Panc1 (cell line): ENCODE measurements at regions not wholly inside any gene's neighbourhood (a gene's known extent, or its start where the extent isn't known, plus 50 kb on each side); places are given as distances from the start of the nearest gene placed in this dataset.

Experiments
- ATAC-seq: fragments of 200-7000 bp; cut with Tn5 transposase; 2 replicates; pipeline ENCODE4 v1.9.1; 2020; ENCODE audit warnings: mild to moderate bottlenecking, moderate library complexity
- BruUV-seq: library from RNA; stranded (reverse); fragments of 400-500 nt; replicated peaks from 2 replicates; lab custom pipeline; 2021; lab: Mats Ljungman, UMichigan
- CTCF ChIA-PET: fragments of 300-600 bp; sonication (Branson Sonifier 250); formaldehyde crosslinking; loops from one replicate; lab custom pipeline; 2022; ENCODE audit warnings: antibody characterized with exemption; lab: Charles Lee
- POLR2A ChIA-PET: fragments of 300-600 bp; sonication (Branson Sonifier 250); formaldehyde crosslinking; loops from one replicate; lab custom pipeline; 2022; ENCODE audit warnings: antibody characterized with exemption; lab: Charles Lee
- DNase-seq: peaks from one replicate; pipeline ENCODE4 v3.0.0-alpha.2; 2010; ENCODE audit warnings: low read depth, low spot score
- H3K27ac ChIP-seq: 2 replicates; pipeline ENCODE4 v1.5.1; 2011; ENCODE audit warnings: mild to moderate bottlenecking, low read length, inconsistent platforms
- H3K27me3 ChIP-seq: fragments of 200-500 bp; sonication (Bioruptor generic); 2 replicates; pipeline ENCODE4 v1.6.0; 2014; ENCODE audit warnings: low read length, inconsistent platforms; ENCODE audit not compliant: control insufficient read depth, insufficient read depth
- H3K36me3 ChIP-seq: fragments of 200-500 bp; sonication (Bioruptor generic); 2 replicates; pipeline ENCODE4 v1.5.1; 2014; ENCODE audit warnings: inconsistent platforms, mild to moderate bottlenecking, low read length, moderate library complexity; ENCODE audit not compliant: control insufficient read depth, insufficient read depth
- H3K4me1 ChIP-seq: 2 replicates; pipeline ENCODE4 v1.5.1; 2011; ENCODE audit warnings: inconsistent platforms, mild to moderate bottlenecking, low read length, moderate library complexity; ENCODE audit not compliant: control insufficient read depth, insufficient read depth
- H3K4me3 ChIP-seq, 2 experiments: 2 replicates each; pipeline ENCODE4 v1.5.1; 2011 to 2012; ENCODE audit warnings: low read depth in 2 of 2, low read length in 2 of 2, mild to moderate bottlenecking in 2 of 2, inconsistent platforms in 1 of 2, moderate library complexity in 1 of 2
- H3K9me3 ChIP-seq: fragments of 200-500 bp; sonication (Bioruptor generic); 2 replicates; pipeline ENCODE4 v1.5.1; 2014; ENCODE audit warnings: low read depth, mild to moderate bottlenecking, inconsistent platforms, low read length, moderate library complexity; ENCODE audit not compliant: control insufficient read depth, insufficient read depth
- POLR2AphosphoS5 ChIP-seq: IDR thresholded peaks from 2 replicates; pipeline ENCODE4 v1.6.1; 2012; ENCODE audit warnings: mild to moderate bottlenecking, low read depth, low read length, moderate library complexity
- SIN3A ChIP-seq: IDR thresholded peaks from 2 replicates; pipeline ENCODE4 v1.6.1; 2012; ENCODE audit warnings: low read depth, mild to moderate bottlenecking, low read length, moderate library complexity, borderline replicate concordance; ENCODE audit not compliant: insufficient read depth
- TCF7L2 ChIP-seq: IDR thresholded peaks from 2 replicates; pipeline ENCODE4 v1.6.1; 2011; ENCODE audit warnings: mild to moderate bottlenecking, low read depth, low read length, inconsistent platforms
- in situ Hi-C: cut with HindIII; loops from 2 replicates; pipeline ENCODE4 v1.10.0; 2016; ENCODE audit warnings: low sequenced_read_pairs, low pct_unique_long_range_greater_than_20kb
- intact Hi-C: fragments of 100-400 bp; cut with micrococcal nuclease; formaldehyde crosslinking; loops from one replicate; pipeline ENCODE4 v1.10.0; 2022; ENCODE audit not compliant: unreplicated experiment
- TF ChIP-seq, protein P1 (sequence below): fragments of 450-650 bp; IDR thresholded peaks from 2 replicates; pipeline ENCODE4 v1.5.1; 2017; ENCODE audit warnings: mild to moderate bottlenecking
- TF ChIP-seq, protein P2 (sequence below), 2 experiments: IDR thresholded peaks; 2 replicates each; pipeline ENCODE4 v1.6.1; 2011 to 2012; ENCODE audit warnings: low read depth in 2 of 2, control low read depth in 1 of 2, low read length in 1 of 2, mild to moderate bottlenecking in 1 of 2, moderate library complexity in 1 of 2; ENCODE audit not compliant: insufficient read depth in 1 of 2

DNA sequence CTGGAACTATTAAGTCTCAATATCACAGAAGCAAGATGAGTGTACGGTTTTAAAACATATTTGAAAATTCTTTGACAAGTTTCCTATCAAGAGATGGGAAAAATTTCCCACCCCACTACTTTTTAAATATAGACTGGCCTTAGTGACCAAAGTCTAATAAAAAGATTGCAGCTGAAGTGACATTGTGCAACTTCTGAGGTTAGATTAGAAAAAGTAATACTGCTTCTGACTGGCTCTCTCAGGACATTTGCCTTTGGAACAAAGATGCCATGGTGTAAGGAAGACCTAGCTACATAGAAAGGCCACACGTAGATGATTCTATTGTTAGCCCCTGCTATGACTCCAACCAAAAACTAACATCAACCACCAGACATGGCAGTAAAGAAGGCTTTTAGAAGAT, 138.7 kb upstream of the FAM47C start:
- ChIA-PET POLR2A (no interaction called here), CTCF (no interaction called here)
- H3K9me3 ChIP-seq = no peaks in the 10 kb centered on the region
- intact Hi-C loops = loop anchor here (10.0 kb wide), 1 partner anchor 975 kb away; no protein-coding TSS in a partner anchor
- no peaks in the 10 kb centered on the region for H3K4me1 ChIP-seq
- TF ChIP-seq, protein P1, sequence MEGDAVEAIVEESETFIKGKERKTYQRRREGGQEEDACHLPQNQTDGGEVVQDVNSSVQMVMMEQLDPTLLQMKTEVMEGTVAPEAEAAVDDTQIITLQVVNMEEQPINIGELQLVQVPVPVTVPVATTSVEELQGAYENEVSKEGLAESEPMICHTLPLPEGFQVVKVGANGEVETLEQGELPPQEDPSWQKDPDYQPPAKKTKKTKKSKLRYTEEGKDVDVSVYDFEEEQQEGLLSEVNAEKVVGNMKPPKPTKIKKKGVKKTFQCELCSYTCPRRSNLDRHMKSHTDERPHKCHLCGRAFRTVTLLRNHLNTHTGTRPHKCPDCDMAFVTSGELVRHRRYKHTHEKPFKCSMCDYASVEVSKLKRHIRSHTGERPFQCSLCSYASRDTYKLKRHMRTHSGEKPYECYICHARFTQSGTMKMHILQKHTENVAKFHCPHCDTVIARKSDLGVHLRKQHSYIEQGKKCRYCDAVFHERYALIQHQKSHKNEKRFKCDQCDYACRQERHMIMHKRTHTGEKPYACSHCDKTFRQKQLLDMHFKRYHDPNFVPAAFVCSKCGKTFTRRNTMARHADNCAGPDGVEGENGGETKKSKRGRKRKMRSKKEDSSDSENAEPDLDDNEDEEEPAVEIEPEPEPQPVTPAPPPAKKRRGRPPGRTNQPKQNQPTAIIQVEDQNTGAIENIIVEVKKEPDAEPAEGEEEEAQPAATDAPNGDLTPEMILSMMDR = no peak
- no peak for TF ChIP-seq POLR2AphosphoS5
- TF ChIP-seq, protein P2, sequence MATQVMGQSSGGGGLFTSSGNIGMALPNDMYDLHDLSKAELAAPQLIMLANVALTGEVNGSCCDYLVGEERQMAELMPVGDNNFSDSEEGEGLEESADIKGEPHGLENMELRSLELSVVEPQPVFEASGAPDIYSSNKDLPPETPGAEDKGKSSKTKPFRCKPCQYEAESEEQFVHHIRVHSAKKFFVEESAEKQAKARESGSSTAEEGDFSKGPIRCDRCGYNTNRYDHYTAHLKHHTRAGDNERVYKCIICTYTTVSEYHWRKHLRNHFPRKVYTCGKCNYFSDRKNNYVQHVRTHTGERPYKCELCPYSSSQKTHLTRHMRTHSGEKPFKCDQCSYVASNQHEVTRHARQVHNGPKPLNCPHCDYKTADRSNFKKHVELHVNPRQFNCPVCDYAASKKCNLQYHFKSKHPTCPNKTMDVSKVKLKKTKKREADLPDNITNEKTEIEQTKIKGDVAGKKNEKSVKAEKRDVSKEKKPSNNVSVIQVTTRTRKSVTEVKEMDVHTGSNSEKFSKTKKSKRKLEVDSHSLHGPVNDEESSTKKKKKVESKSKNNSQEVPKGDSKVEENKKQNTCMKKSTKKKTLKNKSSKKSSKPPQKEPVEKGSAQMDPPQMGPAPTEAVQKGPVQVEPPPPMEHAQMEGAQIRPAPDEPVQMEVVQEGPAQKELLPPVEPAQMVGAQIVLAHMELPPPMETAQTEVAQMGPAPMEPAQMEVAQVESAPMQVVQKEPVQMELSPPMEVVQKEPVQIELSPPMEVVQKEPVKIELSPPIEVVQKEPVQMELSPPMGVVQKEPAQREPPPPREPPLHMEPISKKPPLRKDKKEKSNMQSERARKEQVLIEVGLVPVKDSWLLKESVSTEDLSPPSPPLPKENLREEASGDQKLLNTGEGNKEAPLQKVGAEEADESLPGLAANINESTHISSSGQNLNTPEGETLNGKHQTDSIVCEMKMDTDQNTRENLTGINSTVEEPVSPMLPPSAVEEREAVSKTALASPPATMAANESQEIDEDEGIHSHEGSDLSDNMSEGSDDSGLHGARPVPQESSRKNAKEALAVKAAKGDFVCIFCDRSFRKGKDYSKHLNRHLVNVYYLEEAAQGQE (IDR thresholded peaks at IDR 0.05; ENCODE audit: insufficient read depth in 1 of 2, low read depth in 2 of 2, low read length in 1 of 2) = no peak
- TF ChIP-seq SIN3A = no peak
- no peak for TF ChIP-seq TCF7L2
- no TSS peak for BruUV-seq
- H3K27me3 ChIP-seq = no peaks in the 10 kb centered on the region
- ATAC-seq = no peak
- no peak for DNase-seq
- H3K27ac ChIP-seq = no peak overlapping the region
- no peaks in the 10 kb centered on the region for H3K36me3 ChIP-seq
- in situ Hi-C loops = no loop called here
- H3K4me3 ChIP-seq = no peak overlapping the region

DNA sequence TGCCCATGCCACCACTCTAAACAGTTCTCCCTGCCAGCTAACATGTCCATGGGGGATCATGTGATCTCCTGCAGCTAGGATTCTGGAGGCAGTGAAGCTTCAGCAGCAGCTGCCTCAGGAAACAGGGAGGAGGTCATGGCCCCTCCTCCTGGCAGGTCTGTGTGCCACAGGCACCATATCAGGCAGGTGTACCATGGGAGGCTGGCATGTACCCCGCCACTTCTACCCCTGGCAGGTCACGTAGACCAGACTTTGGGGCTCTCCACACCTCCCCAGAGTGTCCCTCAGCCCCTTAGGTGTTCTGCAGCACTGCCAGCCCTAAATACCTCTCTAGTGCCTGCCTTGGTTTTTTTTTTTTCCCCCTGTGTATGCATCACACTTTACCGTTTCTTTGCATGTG, 110.5 kb upstream of the FAM47C start:
- TF ChIP-seq, protein P1 = no peak
- TF ChIP-seq, protein P2 (IDR thresholded peaks at IDR 0.05; ENCODE audit: insufficient read depth in 1 of 2, low read depth in 2 of 2, low read length in 1 of 2) = no peak
- TF ChIP-seq SIN3A (no peak), TCF7L2 (no peak), POLR2AphosphoS5 (no peak)
- in situ Hi-C loops = no loop called here
- ATAC-seq (no peak), DNase-seq (no peak)
- Histone ChIP-seq H3K27me3 (no peaks in the 10 kb centered on the region), H3K27ac (no peak overlapping the region), H3K4me1 (no peaks in the 10 kb centered on the region), H3K9me3 (no peaks in the 10 kb centered on the region), H3K4me3 (no peak overlapping the region), H3K36me3 (no peaks in the 10 kb centered on the region)
- intact Hi-C loops = no loop called here
- CTCF ChIA-PET = no interaction called here
- POLR2A ChIA-PET = no interaction called here
- no TSS peak for BruUV-seq
